ENCODE measurements at regions not wholly inside any gene's neighbourhood (a gene's known extent, or its start where the extent isn't known, plus 50 kb on each side); places are given as distances from the start of the nearest gene placed in this dataset.

- ChIA-PET CTCF (no interaction called here), POLR2A (ENCODE audit: unreplicated experiment) (no interaction called here)
- H2AFZ ChIP-seq (ENCODE audit: low read length): no peak overlapping the region
- no peaks in the 10 kb centered on the region for H3F3A ChIP-seq (ENCODE audit: low read length, unreplicated experiment)
- H3K4me3 ChIP-seq (ENCODE audit: low read length): no peak overlapping the region
- DNase-seq: no peak
- H4K20me1 ChIP-seq (ENCODE audit: low read length): no peaks in the 10 kb centered on the region
- BruUV-seq (replicated peaks): no TSS peak
- no peaks in the 10 kb centered on the region for H3K27me3 ChIP-seq (ENCODE audit: low read length)
- intact Hi-C loops (cut with micrococcal nuclease): no loop called here
- H3K4me1 ChIP-seq (ENCODE audit: insufficient read depth, low read length): peaks cover 8% of the 10 kb centered on the region
- no peaks in the 10 kb centered on the region for H3K9me3 ChIP-seq (ENCODE audit: low read length)
- no peaks in the 10 kb centered on the region for H3K36me3 ChIP-seq (ENCODE audit: low read depth, low read length)
- ATAC-seq: no peak
- TF ChIP-seq CTCF (conservative IDR thresholded peaks at IDR 0.05; ENCODE audit: low read depth, low read length) (no peak), EZH2 (IDR thresholded peaks at IDR 0.05; ENCODE audit: low read length, unreplicated experiment) (no peak), EZH2phosphoT487 (IDR thresholded peaks at IDR 0.05; ENCODE audit: borderline replicate concordance, low read length) (no peak)
- H3K4me2 ChIP-seq (ENCODE audit: low read length): no peak overlapping the region
- no peak overlapping the region for H3K27ac ChIP-seq (ENCODE audit: low read length)
- H3K79me2 ChIP-seq (ENCODE audit: low read length): no peaks in the 10 kb centered on the region
- no peaks in the 10 kb centered on the region for H3K9me2 ChIP-seq (replicated peaks; ENCODE audit: low read length)
- H3K9ac ChIP-seq (ENCODE audit: low read length): no peak overlapping the region
Observed at GRCh38 chr1:8244304-8244703, 73.6 kb upstream of the SLC45A1 start.

GRCh38 chr1:8242498-8242897 lies 75.4 kb upstream of the SLC45A1 start:
- Histone ChIP-seq H2AFZ (ENCODE audit: low read length) (no peak overlapping the region), H3K36me3 (ENCODE audit: low read depth, low read length) (no peaks in the 10 kb centered on the region), H3F3A (ENCODE audit: low read length, unreplicated experiment) (no peaks in the 10 kb centered on the region), H3K27me3 (ENCODE audit: low read length) (no peaks in the 10 kb centered on the region), H3K9me3 (ENCODE audit: low read length) (no peaks in the 10 kb centered on the region), H3K27ac (ENCODE audit: low read length) (no peak overlapping the region), H3K9ac (ENCODE audit: low read length) (no peak overlapping the region), H3K4me1 (ENCODE audit: insufficient read depth, low read length) (peaks cover 26% of the 10 kb centered on the region), H3K9me2 (replicated peaks; ENCODE audit: low read length) (no peaks in the 10 kb centered on the region), H3K79me2 (ENCODE audit: low read length) (no peaks in the 10 kb centered on the region), H3K4me3 (ENCODE audit: low read length) (no peak overlapping the region), H4K20me1 (ENCODE audit: low read length) (no peaks in the 10 kb centered on the region), H3K4me2 (ENCODE audit: low read length) (no peak overlapping the region)
- intact Hi-C loops (cut with micrococcal nuclease): no loop called here
- ATAC-seq: no peak
- BruUV-seq (replicated peaks): no TSS peak
- ChIA-PET CTCF (no interaction called here), POLR2A (ENCODE audit: unreplicated experiment) (no interaction called here)
- TF ChIP-seq EZH2 (IDR thresholded peaks at IDR 0.05; ENCODE audit: low read length, unreplicated experiment) (no peak), EZH2phosphoT487 (IDR thresholded peaks at IDR 0.05; ENCODE audit: borderline replicate concordance, low read length) (no peak), CTCF (conservative IDR thresholded peaks at IDR 0.05; ENCODE audit: low read depth, low read length) (no peak)
- no peak for DNase-seq

GRCh38 chr1:8241417-8242014 lies 76.4 kb upstream of the SLC45A1 start:
- POLR2A ChIA-PET (ENCODE audit: unreplicated experiment): interaction anchor here (0.6 kb wide), 1 partner anchor 253 kb away, joined by 7 read pairs; no protein-coding TSS in a partner anchor
- Histone ChIP-seq H3K79me2 (ENCODE audit: low read length) (no peaks in the 10 kb centered on the region), H3K4me3 (ENCODE audit: low read length) (no peak overlapping the region), H3K9me2 (replicated peaks; ENCODE audit: low read length) (no peaks in the 10 kb centered on the region), H3K27ac (ENCODE audit: low read length) (no peak overlapping the region), H3K4me2 (ENCODE audit: low read length) (no peak overlapping the region), H3K36me3 (ENCODE audit: low read depth, low read length) (no peaks in the 10 kb centered on the region), H3F3A (ENCODE audit: low read length, unreplicated experiment) (no peaks in the 10 kb centered on the region), H3K27me3 (ENCODE audit: low read length) (no peaks in the 10 kb centered on the region), H3K4me1 (ENCODE audit: insufficient read depth, low read length) (peaks cover 29% of the 10 kb centered on the region), H2AFZ (ENCODE audit: low read length) (no peak overlapping the region), H4K20me1 (ENCODE audit: low read length) (no peaks in the 10 kb centered on the region), H3K9ac (ENCODE audit: low read length) (no peak overlapping the region), H3K9me3 (ENCODE audit: low read length) (no peaks in the 10 kb centered on the region)
- peak; percentile 16 for DNase-seq
- intact Hi-C loops (cut with micrococcal nuclease): no loop called here
- ATAC-seq: peak; percentile 9; the same call in 1 of the 2 replicates
- TF ChIP-seq EZH2phosphoT487 (IDR thresholded peaks at IDR 0.05; ENCODE audit: borderline replicate concordance, low read length) (no peak), EZH2 (IDR thresholded peaks at IDR 0.05; ENCODE audit: low read length, unreplicated experiment) (no peak), CTCF (conservative IDR thresholded peaks at IDR 0.05; ENCODE audit: low read depth, low read length) (no peak)
- CTCF ChIA-PET: no interaction called here
- BruUV-seq (replicated peaks): no TSS peak
